Endothelial cell of umbilical vein (primary cell): ENCODE measurements at regions not wholly inside any gene's neighbourhood (a gene's known extent, or its start where the extent isn't known, plus 50 kb on each side); places are given as distances from the start of the nearest gene placed in this dataset.

Experiments
- BruUV-seq: library from RNA; stranded (reverse); fragments of 400-500 nt; replicated peaks from 2 replicates; lab custom pipeline; 2021; lab: Mats Ljungman, UMichigan
- CTCF ChIA-PET: fragments of 300-600, 350-600 bp; sonication (Branson Sonifier 250); formaldehyde crosslinking; loops from one replicate; lab custom pipeline; 2021; ENCODE audit warnings: antibody characterized with exemption, inconsistent platforms; lab: Charles Lee
- POLR2A ChIA-PET: fragments of 300-600, 350-600 bp; sonication (Branson Sonifier 250); formaldehyde crosslinking; loops from one replicate; lab custom pipeline; 2021; ENCODE audit warnings: antibody characterized with exemption, inconsistent platforms; lab: Charles Lee
- DNase-seq: peaks from one replicate; pipeline ENCODE4 v3.0.0-alpha.2; 2011; ENCODE audit warnings: low read depth, low spot score
- FAIRE-seq: peaks from 2 replicates; lab custom pipeline; 2011; peaks lifted over from hg19 to GRCh38; lab: Jason Lieb, UNC
- H2AFZ ChIP-seq: 2 replicates; pipeline ENCODE4 v1.6.0; 2012; ENCODE audit warnings: low read depth, low read length, control low read depth, inconsistent platforms
- H3K27ac ChIP-seq: 2 replicates; pipeline ENCODE4 v1.5.1; 2011; ENCODE audit warnings: low read depth, mild to moderate bottlenecking, control low read depth, low read length, moderate library complexity; ENCODE audit not compliant: insufficient read depth
- H3K27me3 ChIP-seq, 2 experiments: 2 replicates each; pipeline versions ENCODE4 v1.6.0 to v1.6.1; 2011; ENCODE audit warnings: low read length in 2 of 2, mixed read lengths in 1 of 2; ENCODE audit not compliant: control insufficient read depth in 2 of 2, insufficient read depth in 2 of 2
- H3K36me3 ChIP-seq, 2 experiments: 2 replicates in 1 of 2; 3 replicates in 1 of 2; pipeline ENCODE4 v1.5.1; 2011; ENCODE audit warnings: low read length in 2 of 2, mild to moderate bottlenecking in 1 of 2, moderate library complexity in 1 of 2; ENCODE audit not compliant: control insufficient read depth in 2 of 2, insufficient read depth in 2 of 2; ENCODE audit errors: extremely low read depth in 1 of 2
- H3K4me1 ChIP-seq: 3 replicates; pipeline ENCODE4 v1.5.1; 2011; ENCODE audit warnings: mild to moderate bottlenecking, low read length; ENCODE audit not compliant: control insufficient read depth, insufficient read depth; ENCODE audit errors: extremely low read depth
- H3K4me2 ChIP-seq: 2 replicates; pipeline ENCODE4 v1.6.1; 2011; ENCODE audit warnings: low read length, control low read depth, mixed read lengths; ENCODE audit not compliant: insufficient read depth
- H3K4me3 ChIP-seq, 3 experiments: fragments of 200-600 bp in 1 of 3; sonication (generic), shearing (Covaris generic) in 1 of 3; replicated peaks in 1 of 3; 2 replicates each; pipeline ENCODE4 v1.5.1; 2011 to 2016; ENCODE audit warnings: control low read depth in 3 of 3, low read length in 3 of 3, mild to moderate bottlenecking in 2 of 3, inconsistent platforms in 1 of 3, low read depth in 1 of 3, moderate library complexity in 1 of 3; ENCODE audit not compliant: insufficient read depth in 1 of 3
- H3K79me2 ChIP-seq: 2 replicates; pipeline ENCODE4 v1.6.0; 2012; ENCODE audit warnings: low read length, inconsistent platforms; ENCODE audit not compliant: control insufficient read depth, insufficient read depth
- H3K9ac ChIP-seq: replicated peaks from 2 replicates; pipeline ENCODE3; 2011; ENCODE audit warnings: low read length, control low read depth; ENCODE audit not compliant: insufficient read depth; ENCODE audit errors: extremely low read depth
- H3K9me1 ChIP-seq: replicated peaks from 3 replicates; pipeline ENCODE4 v1.6.0; 2011; ENCODE audit warnings: mild to moderate bottlenecking, low read length; ENCODE audit not compliant: control insufficient read depth, insufficient read depth; ENCODE audit errors: extremely low read depth
- H3K9me3 ChIP-seq: replicated peaks from 2 replicates; pipeline ENCODE4 v1.5.1; 2012; ENCODE audit warnings: low read length, inconsistent platforms; ENCODE audit not compliant: control insufficient read depth, insufficient read depth
- H4K20me1 ChIP-seq: replicated peaks from 2 replicates; pipeline ENCODE3; 2011; ENCODE audit warnings: mild to moderate bottlenecking, low read length; ENCODE audit not compliant: control insufficient read depth, insufficient read depth; ENCODE audit errors: extremely low read depth
- EZH2 ChIP-seq: IDR thresholded peaks from 2 replicates; pipeline ENCODE4 v1.6.1; 2012; ENCODE audit warnings: borderline replicate concordance, low read depth, mild to moderate bottlenecking, moderate library complexity, low read length, inconsistent platforms; ENCODE audit not compliant: severe bottlenecking
- FOS ChIP-seq: IDR thresholded peaks from 2 replicates; pipeline ENCODE4 v1.6.1; 2011; ENCODE audit warnings: mild to moderate bottlenecking, low read length, moderate library complexity, borderline replicate concordance; ENCODE audit not compliant: insufficient read depth
- GATA2 ChIP-seq: IDR thresholded peaks from 2 replicates; pipeline ENCODE4 v1.7.0; 2011; ENCODE audit warnings: low read depth, mild to moderate bottlenecking, moderate library complexity, mixed read lengths, low read length; ENCODE audit not compliant: insufficient read length, insufficient read depth
- JUN ChIP-seq: IDR thresholded peaks from 2 replicates; pipeline ENCODE4 v1.6.1; 2011; ENCODE audit warnings: borderline replicate concordance, low read depth; ENCODE audit not compliant: insufficient read length, insufficient read depth
- MYC ChIP-seq: IDR thresholded peaks from one replicate; pipeline ENCODE4 v1.6.1; 2011; ENCODE audit warnings: mild to moderate bottlenecking, low read depth, low read length
- POLR2A ChIP-seq: IDR thresholded peaks from 2 replicates; pipeline ENCODE4 v1.6.1; 2012; ENCODE audit warnings: low read depth, mild to moderate bottlenecking, control low read depth, low read length
- POLR2AphosphoS5 ChIP-seq: IDR thresholded peaks from 2 replicates; pipeline ENCODE4 v1.6.1; 2012; ENCODE audit warnings: low read depth, mild to moderate bottlenecking, control low read depth, low read length, moderate library complexity; ENCODE audit not compliant: insufficient read depth
- dilution Hi-C: fragments of 300-500 bp; cut with MboI; formaldehyde crosslinking; loops from one replicate; pipeline ENCODE4 v1.15.0; 2019; ENCODE audit warnings: low sequenced_read_pairs; ENCODE audit not compliant: extremely low pct_ligation_motif_present
- intact Hi-C: fragments of 100-400 bp; cut with micrococcal nuclease; formaldehyde crosslinking; loops from one replicate; pipeline ENCODE4 v1.10.0; 2022
- TF ChIP-seq, protein P1 (sequence below), 2 donors: IDR thresholded peaks; 1 replicate in 1 of 2; 2 replicates in 1 of 2; pipeline ENCODE4 v1.5.1; 2011; ENCODE audit warnings: low read length in 2 of 2, mild to moderate bottlenecking in 2 of 2, moderate library complexity in 2 of 2, control low read depth in 1 of 2, inconsistent platforms in 1 of 2, low read depth in 1 of 2; ENCODE audit not compliant: insufficient read depth in 1 of 2; ENCODE audit errors: extremely low read depth in 1 of 2
- TF ChIP-seq, protein P2 (sequence below): IDR thresholded peaks from 2 replicates; pipeline ENCODE4 v1.6.1; 2011; ENCODE audit not compliant: insufficient read depth, insufficient read length

DNA sequence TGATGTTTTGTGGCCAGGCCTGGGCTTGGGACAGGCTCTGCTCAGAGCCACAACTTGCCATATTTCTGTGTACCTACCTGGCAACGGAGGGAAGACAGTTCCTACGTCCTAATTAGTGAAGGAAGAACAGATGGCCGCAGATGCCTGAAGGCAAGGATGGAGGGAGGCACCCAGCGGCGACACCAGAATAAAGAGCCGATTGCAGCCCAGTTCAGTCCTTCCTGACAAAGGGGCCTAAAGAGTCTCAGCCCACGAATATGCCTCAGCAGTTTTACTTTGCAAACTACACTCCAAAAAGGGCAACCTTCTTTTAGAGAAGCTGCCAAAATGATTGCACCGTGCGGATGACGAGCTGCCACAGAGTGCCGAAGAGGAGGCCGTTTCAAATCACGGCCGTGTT is 585.8 kb downstream of the GLRX3 start:
- Histone ChIP-seq H3K4me2 (no peak overlapping the region), H3K36me3 (no peaks in the 10 kb centered on the region), H3K27me3 (no peaks in the 10 kb centered on the region), H3K9me3 (peaks cover 4% of the 10 kb centered on the region), H4K20me1 (no peaks in the 10 kb centered on the region), H3K9me1 (no peaks in the 10 kb centered on the region), H3K4me3 (no peak overlapping the region), H3K9ac (no peak overlapping the region), H2AFZ (no peak overlapping the region), H3K79me2 (no peaks in the 10 kb centered on the region), H3K4me1 (no peaks in the 10 kb centered on the region), H3K27ac (no peak overlapping the region)
- ChIA-PET POLR2A (no interaction called here), CTCF (no interaction called here)
- no peak for TF ChIP-seq POLR2AphosphoS5
- no peak for TF ChIP-seq EZH2
- no peak for TF ChIP-seq JUN
- no peak for TF ChIP-seq POLR2A
- TF ChIP-seq, protein P1, sequence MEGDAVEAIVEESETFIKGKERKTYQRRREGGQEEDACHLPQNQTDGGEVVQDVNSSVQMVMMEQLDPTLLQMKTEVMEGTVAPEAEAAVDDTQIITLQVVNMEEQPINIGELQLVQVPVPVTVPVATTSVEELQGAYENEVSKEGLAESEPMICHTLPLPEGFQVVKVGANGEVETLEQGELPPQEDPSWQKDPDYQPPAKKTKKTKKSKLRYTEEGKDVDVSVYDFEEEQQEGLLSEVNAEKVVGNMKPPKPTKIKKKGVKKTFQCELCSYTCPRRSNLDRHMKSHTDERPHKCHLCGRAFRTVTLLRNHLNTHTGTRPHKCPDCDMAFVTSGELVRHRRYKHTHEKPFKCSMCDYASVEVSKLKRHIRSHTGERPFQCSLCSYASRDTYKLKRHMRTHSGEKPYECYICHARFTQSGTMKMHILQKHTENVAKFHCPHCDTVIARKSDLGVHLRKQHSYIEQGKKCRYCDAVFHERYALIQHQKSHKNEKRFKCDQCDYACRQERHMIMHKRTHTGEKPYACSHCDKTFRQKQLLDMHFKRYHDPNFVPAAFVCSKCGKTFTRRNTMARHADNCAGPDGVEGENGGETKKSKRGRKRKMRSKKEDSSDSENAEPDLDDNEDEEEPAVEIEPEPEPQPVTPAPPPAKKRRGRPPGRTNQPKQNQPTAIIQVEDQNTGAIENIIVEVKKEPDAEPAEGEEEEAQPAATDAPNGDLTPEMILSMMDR (IDR thresholded peaks at IDR 0.05; ENCODE audit: extremely low read depth in 1 of 2, insufficient read depth in 1 of 2, low read depth in 1 of 2, low read length in 2 of 2) = no peak
- no peak for TF ChIP-seq FOS
- no peak for TF ChIP-seq MYC
- TF ChIP-seq, protein P2, sequence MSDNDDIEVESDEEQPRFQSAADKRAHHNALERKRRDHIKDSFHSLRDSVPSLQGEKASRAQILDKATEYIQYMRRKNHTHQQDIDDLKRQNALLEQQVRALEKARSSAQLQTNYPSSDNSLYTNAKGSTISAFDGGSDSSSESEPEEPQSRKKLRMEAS = no peak
- TF ChIP-seq GATA2 = no peak
- no TSS peak for BruUV-seq
- dilution Hi-C loops = no loop called here
- intact Hi-C loops = no loop called here
- FAIRE-seq = no peak
- DNase-seq = no peak
